ENCODE measurements at regions not wholly inside any gene's neighbourhood (a gene's known extent, or its start where the extent isn't known, plus 50 kb on each side); places are given as distances from the start of the nearest gene placed in this dataset.

GRCh38 chr5:63685454-63685853, 276.8 kb downstream of the HTR1A start:
- Histone ChIP-seq H3K4me2 (ENCODE audit: low read length) (no peak overlapping the region), H3K4me1 (ENCODE audit: insufficient read depth, low read length, poor library complexity, severe bottlenecking) (no peaks in the 10 kb centered on the region), H3K79me2 (ENCODE audit: insufficient read depth, low read depth, low read length) (no peaks in the 10 kb centered on the region), H3K4me3 (ENCODE audit: low read depth, low read length, poor library complexity, severe bottlenecking) (no peak overlapping the region), H3K27ac (ENCODE audit: low read depth, low read length, poor library complexity, severe bottlenecking) (no peak overlapping the region), H3K9me3 (ENCODE audit: low read length) (no peaks in the 10 kb centered on the region), H4K20me1 (ENCODE audit: insufficient read depth, low read length) (no peaks in the 10 kb centered on the region), H3K9me2 (ENCODE audit: insufficient read depth, low read length) (no peaks in the 10 kb centered on the region), H3K36me3 (ENCODE audit: insufficient read depth, low read length) (no peaks in the 10 kb centered on the region), H2AFZ (ENCODE audit: low read length) (no peak overlapping the region)
- no peak for DNase-seq (ENCODE audit: low spot score)
- intact Hi-C loops (cut with micrococcal nuclease; ENCODE audit: unreplicated experiment), result no loop called here
- TF ChIP-seq EZH2phosphoT487 (IDR thresholded peaks at IDR 0.05; ENCODE audit: borderline replicate concordance, low read depth, low read length) (no peak), CTCF (conservative IDR thresholded peaks at IDR 0.05; ENCODE audit: low read length) (no peak)
- CTCF ChIA-PET (ENCODE audit: unreplicated experiment), result no interaction called here
- POLR2A ChIA-PET, result no interaction called here
- no TSS peak for BruUV-seq (replicated peaks)

GRCh38 chr5:63674881-63675280, 287.4 kb downstream of the HTR1A start:
- no peaks in the 10 kb centered on the region for H3K9me3 ChIP-seq (ENCODE audit: low read length)
- H4K20me1 ChIP-seq (ENCODE audit: insufficient read depth, low read length), result no peaks in the 10 kb centered on the region
- CTCF ChIA-PET (ENCODE audit: unreplicated experiment), result no interaction called here
- H3K4me1 ChIP-seq (ENCODE audit: insufficient read depth, low read length, poor library complexity, severe bottlenecking), result no peaks in the 10 kb centered on the region
- H2AFZ ChIP-seq (ENCODE audit: low read length), result no peak overlapping the region
- H3K79me2 ChIP-seq (ENCODE audit: insufficient read depth, low read depth, low read length), result no peaks in the 10 kb centered on the region
- H3K4me3 ChIP-seq (ENCODE audit: low read depth, low read length, poor library complexity, severe bottlenecking), result no peak overlapping the region
- BruUV-seq (replicated peaks), result no TSS peak
- intact Hi-C loops (cut with micrococcal nuclease; ENCODE audit: unreplicated experiment), result no loop called here
- H3K36me3 ChIP-seq (ENCODE audit: insufficient read depth, low read length), result no peaks in the 10 kb centered on the region
- DNase-seq (ENCODE audit: low spot score), result no peak
- no peak overlapping the region for H3K4me2 ChIP-seq (ENCODE audit: low read length)
- no peak overlapping the region for H3K27ac ChIP-seq (ENCODE audit: low read depth, low read length, poor library complexity, severe bottlenecking)
- no peak for TF ChIP-seq CTCF (conservative IDR thresholded peaks at IDR 0.05; ENCODE audit: low read length)
- no peak for TF ChIP-seq EZH2phosphoT487 (IDR thresholded peaks at IDR 0.05; ENCODE audit: borderline replicate concordance, low read depth, low read length)
- POLR2A ChIA-PET, result interaction anchor here (0.6 to 0.7 kb wide), 2 partner anchors 40 to 81 kb away, joined by 4 read pairs; no protein-coding TSS in a partner anchor
- no peaks in the 10 kb centered on the region for H3K9me2 ChIP-seq (ENCODE audit: insufficient read depth, low read length)

GRCh38 chr5:63655043-63655442, 307.2 kb downstream of the HTR1A start:
- ChIA-PET CTCF (ENCODE audit: unreplicated experiment) (no interaction called here), POLR2A (no interaction called here)
- Histone ChIP-seq H3K4me1 (ENCODE audit: insufficient read depth, low read length, poor library complexity, severe bottlenecking) (no peaks in the 10 kb centered on the region), H3K36me3 (ENCODE audit: insufficient read depth, low read length) (no peaks in the 10 kb centered on the region), H3K4me2 (ENCODE audit: low read length) (no peak overlapping the region), H3K9me3 (ENCODE audit: low read length) (no peaks in the 10 kb centered on the region), H3K4me3 (ENCODE audit: low read depth, low read length, poor library complexity, severe bottlenecking) (no peak overlapping the region), H3K27ac (ENCODE audit: low read depth, low read length, poor library complexity, severe bottlenecking) (no peak overlapping the region), H3K79me2 (ENCODE audit: insufficient read depth, low read depth, low read length) (no peaks in the 10 kb centered on the region), H4K20me1 (ENCODE audit: insufficient read depth, low read length) (no peaks in the 10 kb centered on the region), H3K9me2 (ENCODE audit: insufficient read depth, low read length) (no peaks in the 10 kb centered on the region), H2AFZ (ENCODE audit: low read length) (no peak overlapping the region)
- TF ChIP-seq EZH2phosphoT487 (IDR thresholded peaks at IDR 0.05; ENCODE audit: borderline replicate concordance, low read depth, low read length) (no peak), CTCF (conservative IDR thresholded peaks at IDR 0.05; ENCODE audit: low read length) (no peak)
- intact Hi-C loops (cut with micrococcal nuclease; ENCODE audit: unreplicated experiment), result no loop called here
- DNase-seq (ENCODE audit: low spot score), result no peak
- BruUV-seq (replicated peaks), result no TSS peak
